IMR-90 (cell line): ENCODE measurements at regions not wholly inside any gene's neighbourhood (a gene's known extent, or its start where the extent isn't known, plus 50 kb on each side); places are given as distances from the start of the nearest gene placed in this dataset.

ENCODE experiments used
- ATAC-seq: fragments of 200-7000 bp; cut with Tn5 transposase; 2 replicates; pipeline ENCODE4 v1.9.1; 2020; ENCODE audit warnings: low read depth, mild to moderate bottlenecking, moderate library complexity
- BruUV-seq: library from RNA; stranded (reverse); fragments of 400-500 nt; replicated peaks from 2 replicates; lab custom pipeline; 2021; lab: Mats Ljungman, UMichigan
- CTCF ChIA-PET: fragments of 300-600 bp; formaldehyde crosslinking; extraction: SDS; loops from one replicate; lab custom pipeline; 2021; ENCODE audit warnings: antibody characterized with exemption; lab: Yijun Ruan, JAX
- POLR2A ChIA-PET: fragments of 300-600 bp; sonication (Branson Sonifier 250); formaldehyde crosslinking; loops from one replicate; lab custom pipeline; 2022; ENCODE audit warnings: antibody characterized with exemption; ENCODE audit not compliant: unreplicated experiment; lab: Charles Lee
- DNase-seq: peaks from one replicate; pipeline ENCODE4 v3.0.0; 2013
- H2AFZ ChIP-seq: replicated peaks from 2 replicates; pipeline ENCODE3; 2013; ENCODE audit warnings: low read length, mild to moderate bottlenecking; ENCODE audit not compliant: poor library complexity
- H2AK5ac ChIP-seq: 2 replicates; pipeline ENCODE4 v1.6.1; 2013; ENCODE audit warnings: low read depth, low read length, inconsistent platforms
- H2AK9ac ChIP-seq: replicated peaks from 2 replicates; pipeline ENCODE3; 2013; ENCODE audit warnings: mild to moderate bottlenecking, low read depth, low read length, moderate library complexity; ENCODE audit not compliant: poor library complexity
- H2BK120ac ChIP-seq: 2 replicates; pipeline ENCODE4 v1.6.1; 2013; ENCODE audit warnings: low read depth, low read length, inconsistent platforms
- H2BK15ac ChIP-seq: 3 replicates; pipeline ENCODE4 v1.6.1; 2013; ENCODE audit warnings: low read depth, low read length, inconsistent platforms
- H2BK20ac ChIP-seq: 2 replicates; pipeline ENCODE4 v1.6.1; 2013; ENCODE audit warnings: low read depth, mild to moderate bottlenecking, inconsistent platforms, low read length, moderate library complexity
- H2BK5ac ChIP-seq: 2 replicates; pipeline ENCODE4 v1.6.1; 2013; ENCODE audit warnings: mild to moderate bottlenecking, low read depth, low read length, inconsistent platforms; ENCODE audit not compliant: poor library complexity, severe bottlenecking
- H3K14ac ChIP-seq: replicated peaks from 2 replicates; pipeline ENCODE4 v1.6.1; 2013; ENCODE audit warnings: low read depth, low read length, inconsistent platforms
- H3K18ac ChIP-seq: 2 replicates; pipeline ENCODE4 v1.6.1; 2013; ENCODE audit warnings: low read depth, low read length, control low read depth
- H3K23ac ChIP-seq: 2 replicates; pipeline ENCODE4 v1.6.1; 2013; ENCODE audit warnings: low read depth, low read length, inconsistent platforms
- H3K27ac ChIP-seq: 2 replicates; pipeline ENCODE4 v1.5.1; 2013; ENCODE audit warnings: mild to moderate bottlenecking, control low read depth, low read length; ENCODE audit not compliant: insufficient read depth
- H3K27me3 ChIP-seq: 2 replicates; pipeline ENCODE4 v1.6.1; 2013; ENCODE audit warnings: low read length; ENCODE audit not compliant: control insufficient read depth, insufficient read depth
- H3K36me3 ChIP-seq: 2 replicates; pipeline ENCODE4 v1.6.1; 2013; ENCODE audit warnings: low read length, mixed read lengths; ENCODE audit not compliant: control insufficient read depth, insufficient read depth
- H3K4ac ChIP-seq: 2 replicates; pipeline ENCODE4 v1.6.1; 2013; ENCODE audit warnings: low read depth, low read length, inconsistent platforms
- H3K4me1 ChIP-seq: 2 replicates; pipeline ENCODE4 v1.6.1; 2013; ENCODE audit warnings: low read length, mixed read lengths; ENCODE audit not compliant: control insufficient read depth, insufficient read depth
- H3K4me2 ChIP-seq: 2 replicates; pipeline ENCODE4 v1.6.1; 2013; ENCODE audit warnings: low read depth, mild to moderate bottlenecking, control low read depth, low read length, moderate library complexity
- H3K4me3 ChIP-seq: 2 replicates; pipeline ENCODE4 v1.5.1; 2013; ENCODE audit warnings: low read depth, mild to moderate bottlenecking, control low read depth, low read length, moderate library complexity; ENCODE audit not compliant: insufficient read depth
- H3K56ac ChIP-seq: 2 replicates; pipeline ENCODE4 v1.6.1; 2013; ENCODE audit warnings: low read length, inconsistent platforms; ENCODE audit not compliant: insufficient read depth; ENCODE audit errors: extremely low read depth
- H3K79me1 ChIP-seq, 2 experiments: 2 replicates each; pipeline ENCODE4 v1.6.1; 2013; ENCODE audit warnings: low read length in 2 of 2, inconsistent platforms in 1 of 2, low read depth in 1 of 2
- H3K9ac ChIP-seq: 2 replicates; pipeline ENCODE4 v1.6.1; 2013; ENCODE audit warnings: low read depth, low read length, control low read depth
- H3K9me1 ChIP-seq: 2 replicates; pipeline ENCODE4 v1.6.1; 2013; ENCODE audit warnings: low read length, inconsistent platforms; ENCODE audit not compliant: insufficient read depth
- H3K9me3 ChIP-seq: 2 replicates; pipeline ENCODE4 v1.6.1; 2013; ENCODE audit warnings: low read length; ENCODE audit not compliant: control insufficient read depth, insufficient read depth
- H4K20me1 ChIP-seq: 2 replicates; pipeline ENCODE4 v1.6.1; 2013; ENCODE audit warnings: low read length, inconsistent platforms; ENCODE audit not compliant: insufficient read depth
- H4K5ac ChIP-seq: 2 replicates; pipeline ENCODE4 v1.6.1; 2013; ENCODE audit warnings: mild to moderate bottlenecking, low read depth, low read length, control low read depth
- H4K8ac ChIP-seq, 2 experiments: 2 replicates each; pipeline ENCODE4 v1.6.1; 2013; ENCODE audit warnings: low read depth in 2 of 2, low read length in 2 of 2, control low read depth in 1 of 2, inconsistent platforms in 1 of 2
- H4K91ac ChIP-seq: 2 replicates; pipeline ENCODE4 v1.6.1; 2013; ENCODE audit warnings: low read depth, low read length, inconsistent platforms; ENCODE audit not compliant: insufficient read depth
- FOS ChIP-seq: fragments of 150-350 bp; IDR thresholded peaks from 2 replicates; pipeline ENCODE4 v1.6.1; 2016; ENCODE audit warnings: low read depth, low read length
- POLR2A ChIP-seq: IDR thresholded peaks from 2 replicates; pipeline ENCODE4 v1.6.1; 2012; ENCODE audit warnings: mild to moderate bottlenecking, low read depth, low read length
- WGBS, 2 experiments: methylation state at CpG; one replicate each; pipeline versions ENCODE4 v1.1.5 to v1.1.7; 2013; ENCODE audit warnings: missing lambda C conversion rate in 2 of 2; ENCODE audit not compliant: insufficient read length in 1 of 2; ENCODE audit errors: extremely low coverage in 2 of 2; 5-methylcytosine and 5-hydroxymethylcytosine counted together
- dilution Hi-C: fragments of 300-500 bp; cut with HindIII; formaldehyde crosslinking; loops from one replicate; pipeline ENCODE4 v1.14.3; 2018; ENCODE audit warnings: low sequenced_read_pairs; ENCODE audit not compliant: unreplicated experiment
- in situ Hi-C: fragments of 300-500 bp; cut with MboI; formaldehyde crosslinking; loops from 3 replicates; pipeline ENCODE4 v1.14.3; 2019; ENCODE audit warnings: low sequenced_read_pairs, inconsistent platforms, mixed read lengths
- intact Hi-C: fragments of 100-400 bp; cut with micrococcal nuclease; formaldehyde crosslinking; loops from 2 replicates; pipeline ENCODE4 v1.10.0; 2022

DNA sequence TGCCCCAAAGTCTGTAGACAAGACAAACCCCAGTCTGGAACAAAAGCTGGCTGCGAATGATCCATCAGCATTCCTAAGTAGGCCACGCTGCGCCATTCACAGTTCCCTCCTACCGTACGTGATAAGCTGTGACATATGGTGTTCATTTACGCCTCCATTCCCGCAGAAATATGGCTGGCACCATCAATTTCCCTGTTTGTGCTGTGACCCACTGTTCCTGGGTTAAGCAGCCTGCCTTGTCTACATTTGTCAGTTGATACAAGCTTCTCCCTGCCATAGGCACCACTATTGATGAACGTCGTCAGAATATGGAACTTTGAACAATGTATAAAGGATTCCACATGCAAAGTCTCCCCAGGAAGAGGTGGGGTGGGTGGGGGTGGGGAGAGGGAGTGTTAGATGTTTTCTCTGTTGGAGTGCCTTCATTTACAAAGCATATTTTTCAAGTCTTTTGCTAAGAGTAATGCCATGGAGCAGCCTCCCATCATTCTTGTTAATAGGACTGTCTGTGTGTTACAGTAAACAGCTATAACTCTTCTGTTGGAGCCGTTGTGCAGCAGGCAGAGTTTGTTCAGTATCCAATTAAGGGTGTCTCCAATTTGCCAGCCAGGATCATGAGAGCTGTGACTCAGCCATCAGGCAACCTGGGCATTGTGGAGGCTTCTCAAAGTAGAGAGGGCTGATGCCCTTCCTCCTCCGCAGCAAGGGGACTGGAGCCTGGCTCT is 294.6 kb downstream of the TMEM114 start:
- POLR2A ChIA-PET, result no interaction called here
- Histone ChIP-seq H2AK5ac (no peak overlapping the region), H2AK9ac (no peak overlapping the region), H3K4me2 (no peak overlapping the region), H2BK120ac (no peak overlapping the region), H2BK20ac (no peak overlapping the region), H3K14ac (no peak overlapping the region), H4K91ac (no peak overlapping the region), H2BK5ac (no peak overlapping the region), H3K4me3 (no peak overlapping the region), H2AFZ (no peak overlapping the region), H4K8ac (no peak overlapping the region), H3K56ac (no peak overlapping the region), H3K18ac (no peak overlapping the region), H3K36me3 (no peaks in the 10 kb centered on the region), H2BK15ac (no peak overlapping the region), H3K9me1 (no peaks in the 10 kb centered on the region), H3K79me1 (no peaks in the 10 kb centered on the region), H3K27me3 (no peaks in the 10 kb centered on the region), H4K20me1 (no peaks in the 10 kb centered on the region), H3K9me3 (peaks cover 25% of the 10 kb centered on the region), H4K5ac (no peak overlapping the region), H3K4me1 (no peaks in the 10 kb centered on the region), H3K27ac (no peak overlapping the region), H3K9ac (no peak overlapping the region), H3K23ac (no peak overlapping the region), H3K4ac (no peak overlapping the region)
- 58% methylated on average over 5 of the region's 11 CpGs; no CpG with 5 or more reads in 1 of the 2 experiments for WGBS, 2 experiments
- intact Hi-C loops (no loop called here), in situ Hi-C loops (no loop called here), dilution Hi-C loops (no loop called here)
- ATAC-seq (no peak), DNase-seq (no peak)
- CTCF ChIA-PET, result no interaction called here
- no peak for TF ChIP-seq FOS
- no peak for TF ChIP-seq POLR2A
- BruUV-seq, result no TSS peak
